PC-9 (cell line): ENCODE measurements at regions not wholly inside any gene's neighbourhood (a gene's known extent, or its start where the extent isn't known, plus 50 kb on each side); places are given as distances from the start of the nearest gene placed in this dataset.

Experiments used
- BruUV-seq: library from RNA; stranded (reverse); fragments of 400-500 nt; replicated peaks from 2 replicates; lab custom pipeline; 2021; lab: Mats Ljungman, UMichigan
- CTCF ChIA-PET: fragments of 300-600 bp; sonication (Branson Sonifier 250); formaldehyde crosslinking; loops from one replicate; lab custom pipeline; 2022; ENCODE audit warnings: antibody characterized with exemption; lab: Charles Lee
- POLR2A ChIA-PET: fragments of 300-600 bp; sonication (Branson Sonifier 250); formaldehyde crosslinking; loops from one replicate; lab custom pipeline; 2022; ENCODE audit warnings: antibody characterized with exemption; ENCODE audit not compliant: unreplicated experiment; lab: Charles Lee
- DNase-seq, 2 experiments: peaks; one replicate each; pipeline versions ENCODE4 v3.0.0 to v3.0.0-alpha.2; 2015 to 2022; ENCODE audit warnings: mixed read lengths in 1 of 2
- H2AFZ ChIP-seq: fragments of 200-600 bp; sonication (generic); 2 replicates; pipeline ENCODE4 v1.8.1; 2017; ENCODE audit warnings: antibody characterized with exemption
- H3F3A ChIP-seq: fragments of 200-600 bp; sonication (generic); 2 replicates; pipeline ENCODE4 v1.8.1; 2017; ENCODE audit warnings: antibody characterized with exemption, mild to moderate bottlenecking, low read depth; ENCODE audit not compliant: insufficient read depth
- H3K27ac ChIP-seq: fragments of 200-600 bp; sonication (generic); 2 replicates; pipeline ENCODE4 v1.6.1; 2016; ENCODE audit warnings: mixed run types
- H3K27me3 ChIP-seq: fragments of 200-600 bp; sonication (generic); 2 replicates; pipeline ENCODE4 v1.6.1; 2016; ENCODE audit warnings: low read depth, mixed run types; ENCODE audit not compliant: insufficient read depth
- H3K36me3 ChIP-seq: fragments of 200-600 bp; sonication (generic); 2 replicates; pipeline ENCODE4 v1.6.1; 2016; ENCODE audit warnings: low read depth, mixed run types
- H3K4me1 ChIP-seq: fragments of 200-600 bp; sonication (generic); replicated peaks from 2 replicates; pipeline ENCODE4 v1.6.1; 2016; ENCODE audit warnings: mixed run types; ENCODE audit not compliant: insufficient read depth
- H3K4me2 ChIP-seq: fragments of 200-600 bp; sonication (generic); 2 replicates; pipeline ENCODE4 v1.6.1; 2017; ENCODE audit warnings: mixed run types
- H3K4me3 ChIP-seq: fragments of 200-600 bp; sonication (generic); 2 replicates; pipeline ENCODE4 v1.6.1; 2016; ENCODE audit warnings: mixed run types
- H3K79me2 ChIP-seq: fragments of 200-600 bp; sonication (generic); 2 replicates; pipeline ENCODE4 v1.6.1; 2017; ENCODE audit warnings: low read depth, mixed run types
- H3K9me2 ChIP-seq: fragments of 200-600 bp; sonication (generic); 2 replicates; pipeline ENCODE4 v1.8.1; 2017; ENCODE audit warnings: mild to moderate bottlenecking; ENCODE audit not compliant: insufficient read depth
- H3K9me3 ChIP-seq: fragments of 200-600 bp; sonication (generic); 2 replicates; pipeline ENCODE4 v1.8.1; 2016; ENCODE audit warnings: low read depth; ENCODE audit not compliant: insufficient read depth
- H4K20me1 ChIP-seq: fragments of 200-600 bp; sonication (generic); 2 replicates; pipeline ENCODE4 v1.8.1; 2017; ENCODE audit not compliant: insufficient read depth
- EZH2 ChIP-seq: fragments of 200-600 bp; sonication (generic); IDR thresholded peaks from 2 replicates; pipeline ENCODE4 v1.8.0; 2017; ENCODE audit warnings: antibody characterized with exemption, low read depth
- intact Hi-C: fragments of 100-400 bp; cut with micrococcal nuclease; formaldehyde crosslinking; loops from one replicate; pipeline ENCODE4 v1.10.0; 2022; ENCODE audit not compliant: unreplicated experiment
- TF ChIP-seq, protein P1 (sequence below): fragments of 200-600 bp; sonication (generic); conservative IDR thresholded peaks from 2 replicates; pipeline ENCODE4 v1.6.1; 2017; ENCODE audit warnings: mixed run types, antibody characterized with exemption, mild to moderate bottlenecking, moderate library complexity

DNA sequence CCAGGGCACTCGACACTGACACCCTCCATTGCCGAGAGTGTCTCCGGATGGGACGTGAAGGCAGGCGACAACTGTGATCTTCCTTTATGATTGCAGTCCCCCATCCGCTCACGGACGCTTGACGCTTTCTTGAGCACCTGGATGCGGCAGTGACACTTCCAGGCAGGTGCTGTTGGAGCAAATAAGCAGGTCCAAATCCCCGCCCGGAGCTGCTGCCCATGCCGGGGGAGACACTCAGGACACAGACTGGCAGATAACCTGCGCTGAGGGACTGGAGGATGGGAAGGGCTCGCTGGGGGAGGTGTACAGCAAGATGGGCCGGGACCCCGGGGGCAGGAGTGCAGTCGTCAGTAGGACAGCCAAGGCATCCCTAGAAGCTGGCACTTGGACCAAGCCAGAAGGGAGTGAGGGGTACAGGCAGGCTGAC, 1403.5 kb downstream of the BRD1 start:
- no peaks in the 10 kb centered on the region for H3K4me1 ChIP-seq
- H4K20me1 ChIP-seq: no peaks in the 10 kb centered on the region
- H3K79me2 ChIP-seq: no peaks in the 10 kb centered on the region
- H3K9me2 ChIP-seq: no peaks in the 10 kb centered on the region
- CTCF ChIA-PET: no interaction called here
- H2AFZ ChIP-seq: no peak overlapping the region
- no peak overlapping the region for H3K4me2 ChIP-seq
- POLR2A ChIA-PET: no interaction called here
- H3K27me3 ChIP-seq: peaks cover 96% of the 10 kb centered on the region
- BruUV-seq: no TSS peak
- no peak overlapping the region for H3K4me3 ChIP-seq
- no peaks in the 10 kb centered on the region for H3K9me3 ChIP-seq
- no peaks in the 10 kb centered on the region for H3F3A ChIP-seq
- H3K27ac ChIP-seq: no peak overlapping the region
- H3K36me3 ChIP-seq: no peaks in the 10 kb centered on the region
- intact Hi-C loops: no loop called here
- DNase-seq: no peak
- TF ChIP-seq EZH2: no peak
- TF ChIP-seq, protein P1, sequence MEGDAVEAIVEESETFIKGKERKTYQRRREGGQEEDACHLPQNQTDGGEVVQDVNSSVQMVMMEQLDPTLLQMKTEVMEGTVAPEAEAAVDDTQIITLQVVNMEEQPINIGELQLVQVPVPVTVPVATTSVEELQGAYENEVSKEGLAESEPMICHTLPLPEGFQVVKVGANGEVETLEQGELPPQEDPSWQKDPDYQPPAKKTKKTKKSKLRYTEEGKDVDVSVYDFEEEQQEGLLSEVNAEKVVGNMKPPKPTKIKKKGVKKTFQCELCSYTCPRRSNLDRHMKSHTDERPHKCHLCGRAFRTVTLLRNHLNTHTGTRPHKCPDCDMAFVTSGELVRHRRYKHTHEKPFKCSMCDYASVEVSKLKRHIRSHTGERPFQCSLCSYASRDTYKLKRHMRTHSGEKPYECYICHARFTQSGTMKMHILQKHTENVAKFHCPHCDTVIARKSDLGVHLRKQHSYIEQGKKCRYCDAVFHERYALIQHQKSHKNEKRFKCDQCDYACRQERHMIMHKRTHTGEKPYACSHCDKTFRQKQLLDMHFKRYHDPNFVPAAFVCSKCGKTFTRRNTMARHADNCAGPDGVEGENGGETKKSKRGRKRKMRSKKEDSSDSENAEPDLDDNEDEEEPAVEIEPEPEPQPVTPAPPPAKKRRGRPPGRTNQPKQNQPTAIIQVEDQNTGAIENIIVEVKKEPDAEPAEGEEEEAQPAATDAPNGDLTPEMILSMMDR: no peak

GRCh38 chr22:48423481-48423911, 1404.2 kb downstream of the BRD1 start:
- Histone ChIP-seq H2AFZ (no peak overlapping the region), H3K27ac (no peak overlapping the region), H3K4me1 (no peaks in the 10 kb centered on the region), H4K20me1 (no peaks in the 10 kb centered on the region), H3K4me2 (no peak overlapping the region), H3K79me2 (no peaks in the 10 kb centered on the region), H3K27me3 (peaks cover 96% of the 10 kb centered on the region), H3F3A (no peaks in the 10 kb centered on the region), H3K4me3 (no peak overlapping the region), H3K9me3 (no peaks in the 10 kb centered on the region), H3K36me3 (no peaks in the 10 kb centered on the region), H3K9me2 (no peaks in the 10 kb centered on the region)
- DNase-seq: no peak
- ChIA-PET POLR2A (no interaction called here), CTCF (no interaction called here)
- BruUV-seq: no TSS peak
- no peak for TF ChIP-seq EZH2
- TF ChIP-seq, protein P1: no peak
- intact Hi-C loops: no loop called here

- no peak overlapping the region for H3K27ac ChIP-seq
- no peak for DNase-seq
- peaks cover 96% of the 10 kb centered on the region for H3K27me3 ChIP-seq
- no peaks in the 10 kb centered on the region for H3K4me1 ChIP-seq
- no peak overlapping the region for H3K4me2 ChIP-seq
- POLR2A ChIA-PET: no interaction called here
- H3K9me3 ChIP-seq: no peaks in the 10 kb centered on the region
- no peaks in the 10 kb centered on the region for H3K36me3 ChIP-seq
- H3K79me2 ChIP-seq: no peaks in the 10 kb centered on the region
- H2AFZ ChIP-seq: no peak overlapping the region
- BruUV-seq: no TSS peak
- H3K4me3 ChIP-seq: no peak overlapping the region
- TF ChIP-seq EZH2: no peak
- TF ChIP-seq, protein P1: no peak
- no peaks in the 10 kb centered on the region for H3F3A ChIP-seq
- H3K9me2 ChIP-seq: no peaks in the 10 kb centered on the region
- intact Hi-C loops: no loop called here
- CTCF ChIA-PET: no interaction called here
- no peaks in the 10 kb centered on the region for H4K20me1 ChIP-seq
Observed at GRCh38 chr22:48422900-48423480, 1404.7 kb downstream of the BRD1 start.
